GM18870 (cell line): ENCODE measurements at regions not wholly inside any gene's neighbourhood (a gene's known extent, or its start where the extent isn't known, plus 50 kb on each side); places are given as distances from the start of the nearest gene placed in this dataset.

Experiments
- ATAC-seq: cut with Tn5 transposase; IDR thresholded peaks from one replicate; pipeline ENCODE4 v1.9.1; 2021; ENCODE audit warnings: moderate library complexity; ENCODE audit not compliant: unreplicated experiment

GRCh38 chr7:36002900-36003299 lies 150.2 kb upstream of the EEPD1 start:
- ATAC-seq, result no peak

DNA sequence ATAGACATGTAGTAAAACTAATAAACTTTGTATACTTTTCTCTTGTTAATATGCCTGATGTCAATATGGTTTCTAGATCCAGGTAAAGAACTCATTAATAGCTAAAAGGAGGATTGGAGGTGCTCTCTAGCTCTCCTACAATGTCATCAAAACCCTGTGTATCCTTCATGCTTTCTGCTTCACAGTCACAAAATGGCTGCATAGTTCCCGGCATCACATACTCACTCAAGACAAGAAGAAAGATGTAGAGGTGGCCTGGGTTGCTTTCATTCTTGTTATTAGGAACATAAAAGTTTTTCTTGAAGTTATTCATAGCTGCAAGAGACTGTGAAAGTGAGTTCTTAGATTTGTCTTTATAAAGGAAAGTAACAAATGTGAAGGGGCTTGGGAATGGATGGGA lies 149.7 kb upstream of the EEPD1 start:
- no peak for ATAC-seq

- no peak for ATAC-seq
Observed at GRCh38 chr7:36005293-36005692, 147.8 kb upstream of the EEPD1 start.

DNA sequence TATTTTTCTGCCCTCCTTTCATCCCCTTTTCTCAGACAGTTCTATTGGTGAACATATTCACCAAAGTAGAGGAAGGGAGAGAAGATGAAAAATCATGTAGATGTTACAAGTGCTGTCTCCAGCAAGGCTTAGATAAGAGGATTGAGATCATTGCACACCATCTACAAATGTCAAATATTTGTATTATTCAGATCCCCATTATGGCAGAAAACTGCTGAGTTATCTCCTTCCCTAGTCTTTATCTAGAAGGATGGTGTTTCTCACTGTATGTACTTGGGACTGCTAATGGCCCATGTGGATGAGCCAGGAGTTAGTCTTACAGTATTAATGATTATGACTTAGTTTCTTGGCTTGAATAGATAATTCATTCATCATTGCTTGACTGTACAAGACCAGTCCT lies 147.2 kb upstream of the EEPD1 start:
- no peak for ATAC-seq

- ATAC-seq, result no peak
Observed at GRCh38 chr7:36006636-36007229, 146.3 kb upstream of the EEPD1 start.

DNA sequence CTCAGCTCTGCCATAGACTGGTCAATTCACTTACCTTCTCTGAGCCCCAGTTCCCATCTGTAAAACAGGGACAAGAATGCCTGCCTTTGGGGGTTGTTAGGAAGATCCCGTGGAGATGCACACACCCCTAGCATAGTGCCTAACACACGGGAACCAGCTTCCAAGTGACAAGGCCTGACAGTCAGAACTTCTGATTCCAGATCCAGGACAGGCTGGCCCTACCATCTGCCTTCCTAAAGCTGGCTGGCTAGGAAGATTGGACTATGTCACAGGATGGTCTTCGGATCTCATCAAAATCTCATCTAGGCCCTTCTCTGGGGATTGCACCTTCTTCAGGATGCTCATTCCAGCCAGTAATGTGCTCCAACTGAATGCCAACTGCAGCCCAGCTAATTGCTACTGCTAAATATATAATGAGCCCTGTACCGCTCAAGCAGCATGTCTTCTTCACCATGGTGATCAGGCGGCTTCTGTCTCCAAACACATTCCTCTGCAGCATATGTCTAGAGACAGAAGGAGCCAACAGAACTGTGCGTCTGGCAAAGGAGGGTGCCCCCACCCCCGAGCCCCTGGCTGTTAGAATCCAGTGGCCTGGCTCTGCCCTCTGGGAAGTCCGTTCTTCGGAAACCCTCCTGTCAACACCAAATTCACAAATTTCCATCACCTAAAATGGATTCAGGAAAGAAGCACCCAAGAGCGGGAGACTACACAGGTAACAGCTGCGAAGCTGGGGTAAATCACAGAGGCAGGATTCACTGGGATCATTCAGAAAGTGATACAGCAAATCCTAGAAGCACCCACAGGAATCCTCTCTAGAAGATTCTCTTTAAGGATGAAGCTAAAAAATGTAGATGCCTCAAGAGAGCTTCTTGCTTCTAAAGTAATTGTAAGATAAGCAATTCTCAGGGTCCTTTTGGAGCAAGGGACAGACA lies 142.1 kb upstream of the EEPD1 start:
- no peak for ATAC-seq

GRCh38 chr7:36011588-36011965 lies 141.5 kb upstream of the EEPD1 start:
- ATAC-seq, result no peak

- no peak for ATAC-seq
Observed at GRCh38 chr7:36013246-36014014, 139.6 kb upstream of the EEPD1 start.

GRCh38 chr7:36014961-36015360 lies 138.1 kb upstream of the EEPD1 start:
- ATAC-seq, result no peak

DNA sequence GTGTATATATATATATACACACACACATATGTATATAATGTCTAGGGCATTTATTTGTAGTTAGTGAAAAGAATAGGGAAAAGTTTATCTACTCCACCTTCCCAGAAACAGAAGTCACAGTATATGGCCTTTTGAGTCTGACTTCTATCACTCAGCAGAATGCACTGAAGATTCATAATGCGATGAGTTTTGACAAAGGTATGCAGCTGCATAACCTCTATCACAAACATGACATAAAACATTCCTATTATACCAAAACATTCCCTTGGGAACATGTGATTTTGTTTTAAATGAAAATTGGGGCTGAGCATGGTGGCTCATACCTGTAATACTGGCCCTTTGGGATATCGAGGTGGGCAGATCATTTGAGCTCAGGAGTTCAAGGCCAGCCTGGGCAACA lies 137.3 kb upstream of the EEPD1 start:
- no peak for ATAC-seq

DNA sequence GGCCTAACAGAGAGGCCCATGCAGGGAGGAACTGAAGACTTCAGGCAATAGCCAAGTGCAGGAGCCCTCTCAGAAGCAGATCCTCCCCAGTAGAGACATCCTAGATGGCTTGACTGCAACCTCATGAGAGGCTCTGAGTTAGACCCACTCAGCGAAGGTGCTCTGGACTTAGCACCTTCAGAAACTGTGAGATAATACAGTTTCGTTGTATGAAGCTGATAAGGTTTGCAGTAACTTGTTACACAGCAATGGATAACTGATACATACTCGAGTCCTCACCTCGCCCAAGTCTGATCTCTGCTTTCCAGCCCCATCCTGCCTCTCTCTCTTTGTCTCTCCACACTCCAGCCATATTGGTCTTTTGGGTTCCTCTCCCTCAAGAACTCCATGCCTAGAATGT lies 136.4 kb upstream of the EEPD1 start:
- ATAC-seq, result no peak

GRCh38 chr7:36017111-36017510 lies 135.9 kb upstream of the EEPD1 start:
- ATAC-seq, result no peak

GRCh38 chr7:36018816-36019484 lies 134.1 kb upstream of the EEPD1 start:
- no peak for ATAC-seq

DNA sequence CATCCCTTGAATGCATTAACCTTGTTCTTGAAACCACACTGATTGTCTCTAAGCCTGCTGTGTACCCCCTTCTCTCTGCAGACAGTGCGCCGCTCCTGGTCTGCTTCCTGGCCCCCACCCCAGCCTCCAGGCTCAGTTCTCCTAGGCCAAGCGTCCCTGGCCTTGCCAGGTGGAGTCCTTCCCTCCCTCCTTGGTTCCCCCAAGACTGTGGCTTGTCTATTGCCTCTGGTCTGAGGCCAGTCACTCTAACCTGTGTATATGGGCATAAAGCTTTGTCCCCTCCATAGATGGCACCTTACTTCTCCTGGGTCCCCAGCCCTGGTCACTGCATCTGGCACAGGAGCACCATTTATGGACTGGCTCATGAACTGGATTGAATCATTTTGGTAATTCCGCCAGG lies 133.5 kb upstream of the EEPD1 start:
- ATAC-seq, result no peak

- ATAC-seq, result no peak
Observed at GRCh38 chr7:36019980-36020379, 133.1 kb upstream of the EEPD1 start.

DNA sequence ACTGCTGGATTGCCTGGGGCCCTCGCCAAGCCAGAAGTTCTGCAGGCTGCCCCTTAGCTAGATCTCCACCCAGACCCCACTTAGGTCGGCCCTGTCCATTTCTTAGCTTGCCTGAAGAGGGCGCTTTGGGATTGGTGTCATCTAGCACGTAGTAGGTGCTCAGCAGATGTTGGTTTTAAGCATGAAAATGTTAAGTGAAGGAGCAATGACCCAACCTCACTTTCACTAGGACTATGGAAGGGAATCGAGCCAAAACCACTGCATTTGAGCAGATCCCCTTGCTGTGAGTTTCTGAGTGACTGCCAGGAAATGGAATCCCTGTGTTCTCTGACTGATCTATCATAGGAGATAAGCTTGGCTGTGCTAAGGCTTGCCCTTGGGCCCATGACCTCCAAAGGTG lies 131.7 kb upstream of the EEPD1 start:
- ATAC-seq, result no peak

DNA sequence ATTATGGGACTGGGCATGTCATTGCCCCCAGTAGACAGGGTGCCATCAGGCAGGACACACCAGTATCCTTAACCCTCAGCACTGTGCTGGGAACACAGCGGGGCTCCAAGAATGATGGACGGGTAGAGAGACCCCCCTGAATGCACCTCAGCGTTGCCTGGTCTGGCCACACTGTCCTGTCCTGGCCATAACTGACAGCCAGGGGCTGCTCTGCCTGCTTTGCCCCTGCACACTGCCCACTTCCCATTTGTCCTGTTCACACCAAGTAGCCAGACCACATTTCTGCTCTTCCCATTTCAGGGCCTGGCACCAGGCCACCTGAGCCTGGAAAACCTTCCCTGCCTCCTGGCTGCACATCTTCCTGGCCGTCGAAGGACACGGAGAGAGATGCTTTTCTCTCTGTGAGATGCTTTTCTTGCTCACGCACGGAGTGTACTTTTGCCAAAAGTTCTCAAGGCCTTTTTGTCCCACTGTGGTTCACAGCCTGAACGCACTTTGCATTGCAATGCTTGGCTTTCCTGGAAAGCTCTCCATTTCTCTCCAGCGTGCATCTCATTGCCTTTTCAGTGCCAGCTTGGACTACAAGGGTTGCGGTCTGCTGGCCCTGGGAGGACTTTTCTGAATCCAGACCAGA lies 131.0 kb upstream of the EEPD1 start:
- ATAC-seq, result no peak

GRCh38 chr7:36023033-36023560 lies 130.0 kb upstream of the EEPD1 start:
- ATAC-seq, result no peak

DNA sequence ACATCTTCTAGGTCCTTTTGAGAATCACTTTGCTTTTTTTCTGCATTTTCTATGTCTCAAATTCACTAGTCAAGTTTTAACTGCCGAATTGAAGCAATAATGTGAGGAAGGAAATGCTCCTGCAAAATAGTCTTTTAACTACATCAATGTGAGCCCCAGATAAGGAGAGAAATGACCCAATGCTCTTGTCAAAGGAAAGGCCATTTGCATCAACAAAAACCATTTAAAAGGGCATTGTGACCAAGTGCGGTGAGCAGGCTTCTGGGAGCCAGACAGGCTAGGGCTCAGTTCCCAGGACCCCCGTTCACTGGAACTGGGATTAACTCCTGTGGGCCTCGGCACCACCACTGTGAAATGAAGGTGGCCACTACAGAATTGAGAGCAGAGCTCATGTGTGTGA lies 127.9 kb upstream of the EEPD1 start:
- no peak for ATAC-seq

- ATAC-seq, result no peak
Observed at GRCh38 chr7:36029311-36029710, 123.7 kb upstream of the EEPD1 start.
